Calu3 (cell line): ENCODE measurements at regions not wholly inside any gene's neighbourhood (a gene's known extent, or its start where the extent isn't known, plus 50 kb on each side); places are given as distances from the start of the nearest gene placed in this dataset.
"Not testable (repeated sequence)": the region's sequence is repeated elsewhere in the genome, so short reads cannot be mapped to it uniquely, and the experiment has no call there.

Source experiments
- BruUV-seq: library from RNA; stranded (reverse); fragments of 400-500 nt; replicated peaks from 2 replicates; lab custom pipeline; 2021; lab: Mats Ljungman, UMichigan
- CTCF ChIA-PET: fragments of 300-600 bp; sonication (Branson Sonifier 250); formaldehyde crosslinking; loops from one replicate; lab custom pipeline; 2022; ENCODE audit warnings: antibody characterized with exemption; lab: Charles Lee
- DNase-seq: peaks from one replicate; pipeline ENCODE4 v3.0.0; 2022
- H3K27ac Mint-ChIP-seq: one replicate; pipeline ENCODE4 v1.8.0; 2022; ENCODE audit warnings: mixed read lengths; ENCODE audit not compliant: unreplicated experiment
- H3K27me3 Mint-ChIP-seq: one replicate; pipeline ENCODE4 v1.8.0; 2022; ENCODE audit warnings: mixed read lengths; ENCODE audit not compliant: unreplicated experiment
- H3K36me3 Mint-ChIP-seq: one replicate; pipeline ENCODE4 v1.8.0; 2022; ENCODE audit warnings: mild to moderate bottlenecking, moderate library complexity, mixed read lengths; ENCODE audit not compliant: insufficient read depth, unreplicated experiment
- H3K4me1 Mint-ChIP-seq: one replicate; pipeline ENCODE4 v1.8.0; 2022; ENCODE audit warnings: mild to moderate bottlenecking, low read depth, mixed read lengths; ENCODE audit not compliant: unreplicated experiment
- H3K4me3 Mint-ChIP-seq: one replicate; pipeline ENCODE4 v1.8.0; 2022; ENCODE audit warnings: mild to moderate bottlenecking, low read depth, moderate library complexity, mixed read lengths; ENCODE audit not compliant: unreplicated experiment
- H3K9me3 Mint-ChIP-seq: one replicate; pipeline ENCODE4 v1.8.0; 2022; ENCODE audit warnings: low read depth, mixed read lengths; ENCODE audit not compliant: unreplicated experiment
- CTCF ChIP-seq: fragments of 200-600 bp; IDR thresholded peaks from one replicate; pipeline ENCODE4 v1.8.0; 2022; ENCODE audit warnings: antibody characterized with exemption; ENCODE audit not compliant: unreplicated experiment
- intact Hi-C: fragments of 100-400 bp; cut with micrococcal nuclease; formaldehyde crosslinking; loops from one replicate; pipeline ENCODE4 v1.10.0; 2022; ENCODE audit not compliant: unreplicated experiment

- Mint-ChIP-seq H3K36me3 (no peaks in the 10 kb centered on the region), H3K4me3 (no peak overlapping the region), H3K9me3 (no peaks in the 10 kb centered on the region), H3K27me3 (no peaks in the 10 kb centered on the region), H3K4me1 (no peaks in the 10 kb centered on the region), H3K27ac (no peak overlapping the region)
- TF ChIP-seq CTCF: no peak
- CTCF ChIA-PET: no interaction called here
- BruUV-seq: no TSS peak
- no peak for DNase-seq
- intact Hi-C loops: no loop called here
Observed at GRCh38 chr15:25172691-25173090, 217.9 kb downstream of the SNRPN start.

GRCh38 chr15:25173241-25174028, 218.6 kb downstream of the SNRPN start:
- H3K27ac Mint-ChIP-seq: no peak overlapping the region
- CTCF ChIA-PET: no interaction called here
- H3K4me1 Mint-ChIP-seq: no peaks in the 10 kb centered on the region
- intact Hi-C loops: no loop called here
- BruUV-seq: no TSS peak
- no peak overlapping the region for H3K4me3 Mint-ChIP-seq
- no peak for TF ChIP-seq CTCF
- no peak for DNase-seq
- no peaks in the 10 kb centered on the region for H3K36me3 Mint-ChIP-seq
- no peaks in the 10 kb centered on the region for H3K9me3 Mint-ChIP-seq
- no peaks in the 10 kb centered on the region for H3K27me3 Mint-ChIP-seq

DNA sequence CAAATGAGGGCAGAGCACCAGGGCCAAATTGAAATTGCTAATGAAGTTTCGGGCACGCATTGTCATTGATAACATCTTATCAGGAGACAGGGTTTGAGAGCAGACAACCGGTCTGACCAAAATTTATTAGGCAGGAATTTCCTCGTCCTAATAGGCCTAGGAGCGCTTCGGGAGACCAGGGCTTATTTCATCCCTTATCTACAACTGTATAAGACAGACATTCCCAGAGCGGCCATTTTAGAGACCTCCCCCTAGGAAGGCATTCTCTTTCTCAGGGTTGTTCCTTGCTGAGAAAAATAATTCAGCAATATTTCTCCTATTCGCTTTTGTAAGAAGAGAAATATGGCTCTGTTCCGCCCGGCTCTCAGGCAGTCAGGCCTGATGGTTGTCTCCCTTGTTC, 219.4 kb downstream of the SNRPN start:
- BruUV-seq, H3K4me1 Mint-ChIP-seq, H3K27ac Mint-ChIP-seq, CTCF ChIA-PET, DNase-seq, H3K36me3 Mint-ChIP-seq, intact Hi-C loops, H3K4me3 Mint-ChIP-seq, H3K9me3 Mint-ChIP-seq, H3K27me3 Mint-ChIP-seq: not testable (repeated sequence)

GRCh38 chr15:25175033-25175788, 220.4 kb downstream of the SNRPN start:
- CTCF ChIA-PET: no interaction called here
- intact Hi-C loops: no loop called here
- no peaks in the 10 kb centered on the region for H3K36me3 Mint-ChIP-seq
- BruUV-seq: no TSS peak
- no peaks in the 10 kb centered on the region for H3K4me1 Mint-ChIP-seq
- no peak overlapping the region for H3K27ac Mint-ChIP-seq
- no peaks in the 10 kb centered on the region for H3K27me3 Mint-ChIP-seq
- H3K9me3 Mint-ChIP-seq: no peaks in the 10 kb centered on the region
- no peak for TF ChIP-seq CTCF
- no peak for DNase-seq
- no peak overlapping the region for H3K4me3 Mint-ChIP-seq
